Ectodermal cell (in vitro differentiated cells): ENCODE measurements at regions not wholly inside any gene's neighbourhood (a gene's known extent, or its start where the extent isn't known, plus 50 kb on each side); places are given as distances from the start of the nearest gene placed in this dataset.

ENCODE experiments used
- H3K27ac ChIP-seq: 2 replicates; pipeline ENCODE4 v1.7.0; 2013; ENCODE audit warnings: mild to moderate bottlenecking, low read depth, low read length; ENCODE audit not compliant: insufficient read depth, poor library complexity, severe bottlenecking
- H3K27me3 ChIP-seq: 2 replicates; pipeline ENCODE4 v1.7.0; 2013; ENCODE audit warnings: mild to moderate bottlenecking, low read length; ENCODE audit not compliant: insufficient read depth, control insufficient read depth, poor library complexity, severe bottlenecking
- H3K36me3 ChIP-seq: one replicate; pipeline ENCODE4 v1.7.0; 2013; ENCODE audit warnings: low read length; ENCODE audit not compliant: control insufficient read depth, insufficient read depth
- H3K4me1 ChIP-seq: one replicate; pipeline ENCODE4 v1.7.0; 2013; ENCODE audit warnings: low read length; ENCODE audit not compliant: control insufficient read depth, insufficient read depth
- H3K4me3 ChIP-seq: 2 replicates; pipeline ENCODE4 v1.7.0; 2013; ENCODE audit warnings: low read depth, low read length, control low read depth; ENCODE audit not compliant: insufficient read depth
- H3K9me3 ChIP-seq: 2 replicates; pipeline ENCODE4 v1.7.0; 2013; ENCODE audit warnings: mild to moderate bottlenecking, low read length, moderate library complexity; ENCODE audit not compliant: control insufficient read depth
- WGBS, 2 experiments: methylation state at CpG; one replicate each; pipeline ENCODE4 v1.1.7; 2013; ENCODE audit warnings: missing lambda C conversion rate in 2 of 2; 5-methylcytosine and 5-hydroxymethylcytosine counted together

- no peaks in the 10 kb centered on the region for H3K4me1 ChIP-seq
- no peak overlapping the region for H3K27ac ChIP-seq
- H3K27me3 ChIP-seq, result no peaks in the 10 kb centered on the region
Observed at GRCh38 chr6:24051942-24052589, 73.9 kb upstream of the NRSN1 start.

GRCh38 chr6:24052590-24052961, 73.4 kb upstream of the NRSN1 start:
- no peaks in the 10 kb centered on the region for H3K4me1 ChIP-seq
- 88 to 94% methylated on average over 4 of the region's 4 CpGs for WGBS, 2 experiments
- H3K36me3 ChIP-seq, result no peaks in the 10 kb centered on the region
- H3K9me3 ChIP-seq, result no peaks in the 10 kb centered on the region
- H3K27ac ChIP-seq, result no peak overlapping the region
- H3K4me3 ChIP-seq, result no peak overlapping the region
- no peaks in the 10 kb centered on the region for H3K27me3 ChIP-seq

More at GRCh38 chr6:24051942-24052589, 73.9 kb upstream of the NRSN1 start:
- Histone ChIP-seq H3K36me3 (no peaks in the 10 kb centered on the region), H3K9me3 (no peaks in the 10 kb centered on the region), H3K4me3 (no peak overlapping the region)
- 90 to 93% methylated on average over 3 to 4 of the region's 4 CpGs for WGBS, 2 experiments

GRCh38 chr6:24053057-24053456, 73.0 kb upstream of the NRSN1 start:
- Histone ChIP-seq H3K27ac (no peak overlapping the region), H3K4me1 (no peaks in the 10 kb centered on the region)
- 94 to 100% methylated on average over 1 of the region's 1 CpG for WGBS, 2 experiments

DNA sequence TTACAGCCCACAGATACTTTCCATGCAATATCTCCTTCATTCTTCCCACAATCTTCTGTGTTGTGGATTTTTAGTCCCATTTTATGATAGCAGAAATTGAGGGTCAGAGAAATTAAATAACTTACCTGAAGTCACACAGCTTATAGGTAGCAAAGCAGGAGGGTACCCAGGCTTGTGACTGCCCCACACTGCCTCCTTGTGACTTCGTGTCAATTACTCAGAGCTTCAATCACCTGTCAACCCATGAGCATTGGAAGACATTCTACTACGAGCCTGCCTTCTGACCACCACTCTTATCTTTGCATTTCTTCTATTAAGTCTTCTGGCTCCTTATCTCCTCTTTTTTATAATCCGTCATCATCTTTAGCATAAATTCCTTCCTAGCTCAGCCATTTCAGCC, 71.6 kb upstream of the NRSN1 start:
- H3K4me3 ChIP-seq, result no peak overlapping the region
- no peaks in the 10 kb centered on the region for H3K27me3 ChIP-seq
- WGBS, 2 experiments, result 67 to 69% methylated on average over 3 of the region's 3 CpGs
- no peak overlapping the region for H3K27ac ChIP-seq
- no peaks in the 10 kb centered on the region for H3K36me3 ChIP-seq
- no peaks in the 10 kb centered on the region for H3K9me3 ChIP-seq
- no peaks in the 10 kb centered on the region for H3K4me1 ChIP-seq

More at GRCh38 chr6:24053057-24053456, 73.0 kb upstream of the NRSN1 start:
- no peak overlapping the region for H3K4me3 ChIP-seq
- no peaks in the 10 kb centered on the region for H3K27me3 ChIP-seq
- no peaks in the 10 kb centered on the region for H3K36me3 ChIP-seq
- H3K9me3 ChIP-seq, result no peaks in the 10 kb centered on the region

DNA sequence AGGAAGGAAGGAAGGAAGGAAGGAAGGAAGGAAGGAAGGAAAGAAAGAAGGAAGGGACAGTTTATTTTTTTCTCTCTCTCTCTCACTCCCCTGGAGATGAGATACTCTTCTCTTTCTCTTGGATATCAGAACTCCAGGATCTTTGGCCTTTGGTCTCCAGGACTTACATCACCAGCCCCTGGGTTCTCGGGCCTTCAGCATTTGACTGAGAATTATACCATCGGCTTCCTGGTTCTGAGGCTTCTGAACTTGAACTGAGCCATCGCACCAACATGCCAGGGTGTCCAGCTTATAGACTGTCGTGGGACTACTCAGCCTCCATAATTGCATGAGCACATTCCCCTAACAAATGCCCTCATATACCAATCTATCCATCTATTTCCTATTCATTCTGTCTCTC, 69.4 kb upstream of the NRSN1 start:
- 92 to 93% methylated on average over 4 of the region's 4 CpGs for WGBS, 2 experiments
- Histone ChIP-seq H3K36me3 (no peaks in the 10 kb centered on the region), H3K4me1 (no peaks in the 10 kb centered on the region), H3K4me3 (no peak overlapping the region), H3K27ac (no peak overlapping the region), H3K27me3 (no peaks in the 10 kb centered on the region), H3K9me3 (no peaks in the 10 kb centered on the region)

GRCh38 chr6:24057030-24057429, 69.0 kb upstream of the NRSN1 start:
- no peaks in the 10 kb centered on the region for H3K4me1 ChIP-seq
- H3K36me3 ChIP-seq, result no peaks in the 10 kb centered on the region
- H3K4me3 ChIP-seq, result no peak overlapping the region
- H3K27me3 ChIP-seq, result no peaks in the 10 kb centered on the region
- no peaks in the 10 kb centered on the region for H3K9me3 ChIP-seq
- WGBS, 2 experiments, result 96 to 97% methylated on average over 3 of the region's 3 CpGs
- H3K27ac ChIP-seq, result no peak overlapping the region

GRCh38 chr6:24060982-24061754, 64.8 kb upstream of the NRSN1 start:
- no peaks in the 10 kb centered on the region for H3K4me1 ChIP-seq
- H3K27me3 ChIP-seq, result no peaks in the 10 kb centered on the region
- WGBS, 2 experiments, result 82 to 90% methylated on average over 1 to 2 of the region's 2 CpGs
- no peaks in the 10 kb centered on the region for H3K9me3 ChIP-seq
- no peaks in the 10 kb centered on the region for H3K36me3 ChIP-seq
- no peak overlapping the region for H3K4me3 ChIP-seq
- H3K27ac ChIP-seq, result no peak overlapping the region

- WGBS, 2 experiments, result 22 to 32% methylated on average over 1 of the region's 1 CpG
- no peaks in the 10 kb centered on the region for H3K9me3 ChIP-seq
- H3K36me3 ChIP-seq, result no peaks in the 10 kb centered on the region
- no peaks in the 10 kb centered on the region for H3K27me3 ChIP-seq
- no peaks in the 10 kb centered on the region for H3K4me1 ChIP-seq
- no peak overlapping the region for H3K27ac ChIP-seq
- no peak overlapping the region for H3K4me3 ChIP-seq
Observed at GRCh38 chr6:24064106-24064505, 61.9 kb upstream of the NRSN1 start.

DNA sequence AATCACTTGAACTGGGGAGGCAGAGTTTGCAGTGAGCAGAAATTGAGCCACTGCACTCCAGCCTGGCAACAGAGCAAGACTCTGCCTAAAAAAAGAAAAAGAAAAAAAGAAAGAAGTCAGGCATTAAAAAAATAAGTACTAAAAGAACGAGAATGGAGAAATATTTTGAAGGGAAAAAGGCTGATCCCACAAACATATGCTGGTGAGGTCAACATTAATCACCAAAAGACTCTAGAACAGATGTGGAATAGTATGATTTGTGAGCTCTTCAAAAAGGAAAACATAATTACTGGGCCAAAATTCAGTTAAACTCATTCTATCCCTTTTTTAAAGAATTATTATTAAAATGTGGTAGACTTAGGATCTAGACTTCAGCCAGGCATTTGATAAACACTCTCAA, 61.2 kb upstream of the NRSN1 start:
- 58 to 81% methylated on average over 1 of the region's 1 CpG for WGBS, 2 experiments
- H3K4me3 ChIP-seq, result no peak overlapping the region

DNA sequence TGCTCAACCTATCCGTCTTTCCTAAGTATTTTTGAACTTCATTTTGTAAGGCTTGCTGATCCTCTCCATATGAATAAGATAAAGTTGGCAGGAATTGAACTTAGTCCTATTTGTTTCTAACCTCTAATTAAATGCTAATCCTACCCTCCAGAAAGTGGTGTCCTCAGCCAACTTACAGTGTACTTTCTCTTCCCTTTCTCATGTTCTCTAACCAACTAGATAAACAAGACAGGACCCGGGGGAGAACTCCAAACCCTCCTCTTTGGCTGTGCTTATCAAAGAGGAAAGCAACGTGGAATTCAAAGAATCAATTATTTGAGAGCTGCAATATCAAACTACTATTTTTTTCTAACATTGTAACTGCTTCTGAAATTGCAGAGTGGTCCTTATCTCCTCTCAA, 56.5 kb upstream of the NRSN1 start:
- Histone ChIP-seq H3K9me3 (no peaks in the 10 kb centered on the region), H3K4me1 (no peaks in the 10 kb centered on the region), H3K4me3 (no peak overlapping the region), H3K36me3 (no peaks in the 10 kb centered on the region), H3K27me3 (no peaks in the 10 kb centered on the region), H3K27ac (no peak overlapping the region)
- WGBS, 2 experiments, result 85 to 88% methylated on average over 3 of the region's 3 CpGs

More for the DNA sequence above, 61.2 kb upstream of the NRSN1 start:
- Histone ChIP-seq H3K27ac (no peak overlapping the region), H3K9me3 (no peaks in the 10 kb centered on the region), H3K27me3 (no peaks in the 10 kb centered on the region), H3K4me1 (no peaks in the 10 kb centered on the region), H3K36me3 (no peaks in the 10 kb centered on the region)
